ENCODE measurements at regions not wholly inside any gene's neighbourhood (a gene's known extent, or its start where the extent isn't known, plus 50 kb on each side); places are given as distances from the start of the nearest gene placed in this dataset.

DNA sequence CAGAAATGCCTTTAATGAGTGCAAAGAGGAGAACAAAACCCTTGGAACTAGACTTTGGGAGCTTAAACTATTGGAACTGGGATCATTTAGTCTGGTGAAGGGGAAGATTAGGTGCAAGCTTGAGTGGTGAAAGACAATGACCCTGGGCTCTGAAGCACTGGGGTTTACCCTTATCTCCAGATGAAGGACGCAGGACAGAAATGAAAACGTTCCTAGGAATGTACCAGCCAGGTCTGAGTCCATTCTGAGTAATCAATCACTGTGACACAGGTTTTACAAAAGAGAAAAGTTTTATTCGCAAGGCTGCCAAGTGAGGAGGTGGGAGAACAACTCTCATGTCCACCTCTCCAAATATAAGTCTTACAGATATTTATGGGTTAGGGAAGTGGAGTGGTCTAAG is 249.1 kb downstream of the LRIG3 start:
- no peak for TF ChIP-seq RAD21 (IDR thresholded peaks at IDR 0.05; ENCODE audit: low read depth)
- TF ChIP-seq FOSL1 (IDR thresholded peaks at IDR 0.05; ENCODE audit: low read depth) = no peak
- no peak for TF ChIP-seq SRF (IDR thresholded peaks at IDR 0.05; ENCODE audit: low read depth)
- no peak for TF ChIP-seq EZH2 (IDR thresholded peaks at IDR 0.05)
- TF ChIP-seq, protein P1, sequence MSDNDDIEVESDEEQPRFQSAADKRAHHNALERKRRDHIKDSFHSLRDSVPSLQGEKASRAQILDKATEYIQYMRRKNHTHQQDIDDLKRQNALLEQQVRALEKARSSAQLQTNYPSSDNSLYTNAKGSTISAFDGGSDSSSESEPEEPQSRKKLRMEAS (IDR thresholded peaks at IDR 0.05) = no peak
- TF ChIP-seq, protein P2, sequence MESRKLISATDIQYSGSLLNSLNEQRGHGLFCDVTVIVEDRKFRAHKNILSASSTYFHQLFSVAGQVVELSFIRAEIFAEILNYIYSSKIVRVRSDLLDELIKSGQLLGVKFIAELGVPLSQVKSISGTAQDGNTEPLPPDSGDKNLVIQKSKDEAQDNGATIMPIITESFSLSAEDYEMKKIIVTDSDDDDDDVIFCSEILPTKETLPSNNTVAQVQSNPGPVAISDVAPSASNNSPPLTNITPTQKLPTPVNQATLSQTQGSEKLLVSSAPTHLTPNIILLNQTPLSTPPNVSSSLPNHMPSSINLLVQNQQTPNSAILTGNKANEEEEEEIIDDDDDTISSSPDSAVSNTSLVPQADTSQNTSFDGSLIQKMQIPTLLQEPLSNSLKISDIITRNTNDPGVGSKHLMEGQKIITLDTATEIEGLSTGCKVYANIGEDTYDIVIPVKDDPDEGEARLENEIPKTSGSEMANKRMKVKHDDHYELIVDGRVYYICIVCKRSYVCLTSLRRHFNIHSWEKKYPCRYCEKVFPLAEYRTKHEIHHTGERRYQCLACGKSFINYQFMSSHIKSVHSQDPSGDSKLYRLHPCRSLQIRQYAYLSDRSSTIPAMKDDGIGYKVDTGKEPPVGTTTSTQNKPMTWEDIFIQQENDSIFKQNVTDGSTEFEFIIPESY (IDR thresholded peaks at IDR 0.05; ENCODE audit: extremely low read depth, insufficient replicate concordance, low read length) = no peak
- TF ChIP-seq, protein P3, sequence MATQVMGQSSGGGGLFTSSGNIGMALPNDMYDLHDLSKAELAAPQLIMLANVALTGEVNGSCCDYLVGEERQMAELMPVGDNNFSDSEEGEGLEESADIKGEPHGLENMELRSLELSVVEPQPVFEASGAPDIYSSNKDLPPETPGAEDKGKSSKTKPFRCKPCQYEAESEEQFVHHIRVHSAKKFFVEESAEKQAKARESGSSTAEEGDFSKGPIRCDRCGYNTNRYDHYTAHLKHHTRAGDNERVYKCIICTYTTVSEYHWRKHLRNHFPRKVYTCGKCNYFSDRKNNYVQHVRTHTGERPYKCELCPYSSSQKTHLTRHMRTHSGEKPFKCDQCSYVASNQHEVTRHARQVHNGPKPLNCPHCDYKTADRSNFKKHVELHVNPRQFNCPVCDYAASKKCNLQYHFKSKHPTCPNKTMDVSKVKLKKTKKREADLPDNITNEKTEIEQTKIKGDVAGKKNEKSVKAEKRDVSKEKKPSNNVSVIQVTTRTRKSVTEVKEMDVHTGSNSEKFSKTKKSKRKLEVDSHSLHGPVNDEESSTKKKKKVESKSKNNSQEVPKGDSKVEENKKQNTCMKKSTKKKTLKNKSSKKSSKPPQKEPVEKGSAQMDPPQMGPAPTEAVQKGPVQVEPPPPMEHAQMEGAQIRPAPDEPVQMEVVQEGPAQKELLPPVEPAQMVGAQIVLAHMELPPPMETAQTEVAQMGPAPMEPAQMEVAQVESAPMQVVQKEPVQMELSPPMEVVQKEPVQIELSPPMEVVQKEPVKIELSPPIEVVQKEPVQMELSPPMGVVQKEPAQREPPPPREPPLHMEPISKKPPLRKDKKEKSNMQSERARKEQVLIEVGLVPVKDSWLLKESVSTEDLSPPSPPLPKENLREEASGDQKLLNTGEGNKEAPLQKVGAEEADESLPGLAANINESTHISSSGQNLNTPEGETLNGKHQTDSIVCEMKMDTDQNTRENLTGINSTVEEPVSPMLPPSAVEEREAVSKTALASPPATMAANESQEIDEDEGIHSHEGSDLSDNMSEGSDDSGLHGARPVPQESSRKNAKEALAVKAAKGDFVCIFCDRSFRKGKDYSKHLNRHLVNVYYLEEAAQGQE (IDR thresholded peaks at IDR 0.05; ENCODE audit: low read depth) = no peak
- H3K27me3 ChIP-seq (ENCODE audit: insufficient read depth, low read length) = no peaks in the 10 kb centered on the region
- BruUV-seq (replicated peaks) = no TSS peak
- DNase-seq (ENCODE audit: low read depth, low spot score) = no peak
- ChIA-PET POLR2A (no interaction called here), RAD21 (ENCODE audit: low non-redundant PET in 1 of 2, low total read pairs in 2 of 2, uncharacterized antibody in 2 of 2, unreplicated experiment in 2 of 2) (no interaction called here), CTCF (no interaction called here)
- no peaks in the 10 kb centered on the region for H3K9me3 ChIP-seq (ENCODE audit: control insufficient read depth in 1 of 2, insufficient read depth in 1 of 2, low read depth in 1 of 2, low read length in 2 of 2)
- H4K20me1 ChIP-seq (ENCODE audit: insufficient read depth) = no peaks in the 10 kb centered on the region
- H3K4me3 ChIP-seq (replicated peaks in 1 of 2; ENCODE audit: low read depth in 1 of 2, low read length in 2 of 2) = no peak overlapping the region
- H3K27ac ChIP-seq (ENCODE audit: low read depth, low read length) = no peak overlapping the region
- H3K4me1 ChIP-seq (ENCODE audit: control insufficient read depth in 1 of 2, insufficient read depth in 2 of 2, low read length in 2 of 2) = no peaks in the 10 kb centered on the region
- ATAC-seq = no peak
- H3K36me3 ChIP-seq (ENCODE audit: control insufficient read depth in 1 of 2, insufficient read depth in 2 of 2, low read length in 2 of 2) = no peaks in the 10 kb centered on the region
- H2AFZ ChIP-seq (ENCODE audit: low read depth, low read length, poor library complexity, severe bottlenecking) = no peak overlapping the region
- H3K9ac ChIP-seq (ENCODE audit: low read length) = no peak overlapping the region
- intact Hi-C loops (cut with micrococcal nuclease) = no loop called here
- no peaks in the 10 kb centered on the region for H3K79me2 ChIP-seq (ENCODE audit: insufficient read depth, low read length)
- no peaks in the 10 kb centered on the region for H3K9me2 ChIP-seq (ENCODE audit: insufficient read depth)
- H3K4me2 ChIP-seq (ENCODE audit: low read length) = no peak overlapping the region
